ENCODE measurements at regions not wholly inside any gene's neighbourhood (a gene's known extent, or its start where the extent isn't known, plus 50 kb on each side); places are given as distances from the start of the nearest gene placed in this dataset.

GRCh38 chr17:79231766-79232287 lies 157.2 kb downstream of the ENGASE start:
- BruUV-seq (replicated peaks): no TSS peak
- CTCF ChIA-PET: no interaction called here

GRCh38 chr17:79230576-79230975 lies 156.0 kb downstream of the ENGASE start:
- no peaks in the 10 kb centered on the region for H3K79me2 ChIP-seq (ENCODE audit: low read depth)
- POLR2A ChIA-PET (ENCODE audit: unreplicated experiment): no interaction called here
- BruUV-seq (replicated peaks): no TSS peak

More at GRCh38 chr17:79231766-79232287, 157.2 kb downstream of the ENGASE start:
- no peaks in the 10 kb centered on the region for H3K4me1 ChIP-seq (replicated peaks; ENCODE audit: insufficient read depth)
- POLR2A ChIA-PET (ENCODE audit: unreplicated experiment): no interaction called here
- no peaks in the 10 kb centered on the region for H3K36me3 ChIP-seq (ENCODE audit: low read depth)
- no peak overlapping the region for H2AFZ ChIP-seq
- TF ChIP-seq EZH2 (IDR thresholded peaks at IDR 0.05; ENCODE audit: low read depth) (no peak), CTCF (conservative IDR thresholded peaks at IDR 0.05) (no peak)
- DNase-seq: no peak
- no peak overlapping the region for H3K27ac ChIP-seq
- H3K4me3 ChIP-seq: no peak overlapping the region
- H3K4me2 ChIP-seq: no peak overlapping the region
- H3F3A ChIP-seq (ENCODE audit: insufficient read depth, low read depth): no peaks in the 10 kb centered on the region
- H3K9me3 ChIP-seq (ENCODE audit: insufficient read depth, low read depth): no peaks in the 10 kb centered on the region
- H3K27me3 ChIP-seq (ENCODE audit: insufficient read depth, low read depth): peaks cover 88% of the 10 kb centered on the region
- no peaks in the 10 kb centered on the region for H3K79me2 ChIP-seq (ENCODE audit: low read depth)
- no peaks in the 10 kb centered on the region for H4K20me1 ChIP-seq (ENCODE audit: insufficient read depth)
- no peaks in the 10 kb centered on the region for H3K9me2 ChIP-seq (ENCODE audit: insufficient read depth)
- intact Hi-C loops (cut with micrococcal nuclease; ENCODE audit: unreplicated experiment): no loop called here

GRCh38 chr17:79226037-79226436 lies 151.4 kb downstream of the ENGASE start:
- H2AFZ ChIP-seq: no peak overlapping the region
- no peaks in the 10 kb centered on the region for H4K20me1 ChIP-seq (ENCODE audit: insufficient read depth)
- CTCF ChIA-PET: no interaction called here
- no peak overlapping the region for H3K4me3 ChIP-seq
- POLR2A ChIA-PET (ENCODE audit: unreplicated experiment): interaction anchor here (0.7 kb wide), 1 partner anchor 448 kb away, joined by 3 read pairs; no protein-coding TSS in a partner anchor
- no peak for DNase-seq
- H3K36me3 ChIP-seq (ENCODE audit: low read depth): no peaks in the 10 kb centered on the region
- H3K9me2 ChIP-seq (ENCODE audit: insufficient read depth): no peaks in the 10 kb centered on the region
- H3K79me2 ChIP-seq (ENCODE audit: low read depth): no peaks in the 10 kb centered on the region
- H3K4me2 ChIP-seq: no peak overlapping the region
- H3K27me3 ChIP-seq (ENCODE audit: insufficient read depth, low read depth): peaks cover 86% of the 10 kb centered on the region
- H3K9me3 ChIP-seq (ENCODE audit: insufficient read depth, low read depth): no peaks in the 10 kb centered on the region
- H3K4me1 ChIP-seq (replicated peaks; ENCODE audit: insufficient read depth): no peaks in the 10 kb centered on the region
- no peaks in the 10 kb centered on the region for H3F3A ChIP-seq (ENCODE audit: insufficient read depth, low read depth)
- intact Hi-C loops (cut with micrococcal nuclease; ENCODE audit: unreplicated experiment): no loop called here
- H3K27ac ChIP-seq: no peak overlapping the region
- TF ChIP-seq CTCF (conservative IDR thresholded peaks at IDR 0.05): no peak
- no peak for TF ChIP-seq EZH2 (IDR thresholded peaks at IDR 0.05; ENCODE audit: low read depth)
- no TSS peak for BruUV-seq (replicated peaks)

More at GRCh38 chr17:79230576-79230975, 156.0 kb downstream of the ENGASE start:
- Histone ChIP-seq H4K20me1 (ENCODE audit: insufficient read depth) (no peaks in the 10 kb centered on the region), H3K9me3 (ENCODE audit: insufficient read depth, low read depth) (no peaks in the 10 kb centered on the region), H3K27ac (no peak overlapping the region), H3F3A (ENCODE audit: insufficient read depth, low read depth) (no peaks in the 10 kb centered on the region), H3K9me2 (ENCODE audit: insufficient read depth) (no peaks in the 10 kb centered on the region), H3K4me1 (replicated peaks; ENCODE audit: insufficient read depth) (no peaks in the 10 kb centered on the region), H3K36me3 (ENCODE audit: low read depth) (no peaks in the 10 kb centered on the region), H2AFZ (no peak overlapping the region), H3K27me3 (ENCODE audit: insufficient read depth, low read depth) (peaks cover 88% of the 10 kb centered on the region), H3K4me2 (no peak overlapping the region), H3K4me3 (no peak overlapping the region)
- no peak for TF ChIP-seq CTCF (conservative IDR thresholded peaks at IDR 0.05)
- no peak for TF ChIP-seq EZH2 (IDR thresholded peaks at IDR 0.05; ENCODE audit: low read depth)
- DNase-seq: no peak
- intact Hi-C loops (cut with micrococcal nuclease; ENCODE audit: unreplicated experiment): no loop called here
- CTCF ChIA-PET: no interaction called here
